Liver (tissue), 8 donors: ENCODE measurements at regions not wholly inside any gene's neighbourhood (a gene's known extent, or its start where the extent isn't known, plus 50 kb on each side); places are given as distances from the start of the nearest gene placed in this dataset.

Experiments
- DNase-seq: peaks from one replicate; pipeline ENCODE4 v3.0.0-alpha.2; 2017; ENCODE audit warnings: low spot score
- H3K27ac ChIP-seq, 2 donors: one replicate each; pipeline ENCODE4 v1.7.0; 2013; ENCODE audit warnings: inconsistent platforms in 2 of 2, low read length in 2 of 2, control low read depth in 1 of 2, low read depth in 1 of 2, mild to moderate bottlenecking in 1 of 2
- H3K27me3 ChIP-seq, 4 donors: one replicate each; pipeline versions ENCODE4 v1.6.1 to v1.7.0; 2013; ENCODE audit warnings: low read length in 3 of 4, inconsistent platforms in 1 of 4, mild to moderate bottlenecking in 1 of 4, moderate library complexity in 1 of 4; ENCODE audit not compliant: control insufficient read depth in 4 of 4, insufficient read depth in 4 of 4
- H3K36me3 ChIP-seq, 4 donors: one replicate each; pipeline versions ENCODE4 v1.6.1 to v1.7.0; 2013; ENCODE audit warnings: low read length in 3 of 4, mild to moderate bottlenecking in 3 of 4, low read depth in 1 of 4, moderate library complexity in 1 of 4; ENCODE audit not compliant: control insufficient read depth in 4 of 4, insufficient read depth in 3 of 4
- H3K4me1 ChIP-seq, 4 donors: one replicate each; pipeline versions ENCODE4 v1.6.1 to v1.7.0; 2013; ENCODE audit warnings: low read length in 3 of 4, mild to moderate bottlenecking in 3 of 4, moderate library complexity in 1 of 4; ENCODE audit not compliant: control insufficient read depth in 4 of 4, insufficient read depth in 4 of 4
- H3K4me3 ChIP-seq, 3 donors: one replicate each; pipeline versions ENCODE4 v1.6.1 to v1.7.0; 2013; ENCODE audit warnings: low read length in 3 of 3, control low read depth in 1 of 3, low read depth in 1 of 3, mild to moderate bottlenecking in 1 of 3
- H3K9ac ChIP-seq, 2 donors: one replicate each; pipeline ENCODE4 v1.7.0; 2013; ENCODE audit warnings: low read length in 2 of 2, mild to moderate bottlenecking in 2 of 2, moderate library complexity in 2 of 2, control low read depth in 1 of 2, low read depth in 1 of 2
- H3K9me3 ChIP-seq, 4 donors: one replicate each; pipeline versions ENCODE4 v1.6.1 to v1.7.0; 2013; ENCODE audit warnings: low read length in 3 of 4; ENCODE audit not compliant: control insufficient read depth in 4 of 4
- EGR1 ChIP-seq, 2 donors: IDR thresholded peaks; 2 replicates each; pipeline ENCODE4 v1.6.1; 2016 to 2018; ENCODE audit warnings: antibody characterized with exemption in 2 of 2, low read depth in 2 of 2
- FOXA1 ChIP-seq: IDR thresholded peaks from 2 replicates; pipeline ENCODE4 v1.6.1; 2016; ENCODE audit warnings: antibody characterized with exemption
- FOXA2 ChIP-seq: IDR thresholded peaks from 2 replicates; pipeline ENCODE4 v1.6.1; 2016; ENCODE audit warnings: antibody characterized with exemption
- GABPA ChIP-seq, 2 donors: IDR thresholded peaks in 1 of 2; conservative IDR thresholded peaks in 1 of 2; 2 replicates each; pipeline ENCODE4 v1.6.1; 2016; ENCODE audit warnings: antibody characterized with exemption in 2 of 2, mild to moderate bottlenecking in 1 of 2, moderate library complexity in 1 of 2
- HNF4A ChIP-seq, 2 donors: conservative IDR thresholded peaks; 2 replicates each; pipeline ENCODE4 v1.6.1; 2016; ENCODE audit warnings: antibody characterized with exemption in 2 of 2, mild to moderate bottlenecking in 2 of 2
- HNF4G ChIP-seq: IDR thresholded peaks from 2 replicates; pipeline ENCODE4 v1.6.1; 2016; ENCODE audit warnings: antibody characterized with exemption
- JUND ChIP-seq, 2 donors: IDR thresholded peaks; 2 replicates each; pipeline ENCODE4 v1.6.1; 2016; ENCODE audit warnings: antibody characterized with exemption in 2 of 2
- NR2F2 ChIP-seq: IDR thresholded peaks from 2 replicates; pipeline ENCODE4 v1.6.1; 2016; ENCODE audit warnings: antibody characterized with exemption
- RAD21 ChIP-seq, 2 donors: IDR thresholded peaks; 2 replicates each; pipeline ENCODE4 v1.6.1; 2016; ENCODE audit warnings: antibody characterized with exemption in 2 of 2, mild to moderate bottlenecking in 2 of 2
- RXRA ChIP-seq, 2 donors: IDR thresholded peaks; 2 replicates each; pipeline ENCODE4 v1.6.1; 2017 to 2018; ENCODE audit warnings: antibody characterized with exemption in 2 of 2, mild to moderate bottlenecking in 1 of 2
- SP1 ChIP-seq: IDR thresholded peaks from 2 replicates; pipeline ENCODE4 v1.6.1; 2018; ENCODE audit warnings: antibody characterized with exemption, mild to moderate bottlenecking
- TAF1 ChIP-seq: conservative IDR thresholded peaks from 2 replicates; pipeline ENCODE4 v1.6.1; 2016; ENCODE audit warnings: antibody characterized with exemption, mild to moderate bottlenecking
- YY1 ChIP-seq: IDR thresholded peaks from 2 replicates; pipeline ENCODE4 v1.6.1; 2016; ENCODE audit warnings: antibody characterized with exemption, mild to moderate bottlenecking
- WGBS: extraction: QIAGEN DNeasy Blood & Tissue Kit; methylation state at CpG from one replicate; pipeline ENCODE4 v1.1.7; 2013; 5-methylcytosine and 5-hydroxymethylcytosine counted together
- TF ChIP-seq, protein P1 (sequence below): IDR thresholded peaks from 2 replicates; pipeline ENCODE4 v1.6.1; 2016; ENCODE audit warnings: antibody characterized with exemption
- TF ChIP-seq, protein P2 (sequence below): IDR thresholded peaks from 2 replicates; pipeline ENCODE4 v1.6.1; 2016; ENCODE audit warnings: antibody characterized with exemption
- TF ChIP-seq, protein P3 (sequence below): IDR thresholded peaks from 2 replicates; pipeline ENCODE4 v1.6.1; 2016; ENCODE audit warnings: antibody characterized with exemption
- TF ChIP-seq, protein P4 (sequence below): IDR thresholded peaks from 2 replicates; pipeline ENCODE4 v1.6.1; 2016; ENCODE audit warnings: antibody characterized with exemption, mild to moderate bottlenecking
- TF ChIP-seq, protein P5 (sequence below): fragments of 150-350 bp; IDR thresholded peaks from 2 replicates; pipeline ENCODE4 v1.5.1; 2017; ENCODE audit warnings: improper control_type of control experiment, low read depth, low read length; ENCODE audit not compliant: missing input control
- donor health status: healthy.
- donor health status: healthy.
- donor health status: healthy.
- donor health status: healthy.
- donor health status: healthy.

DNA sequence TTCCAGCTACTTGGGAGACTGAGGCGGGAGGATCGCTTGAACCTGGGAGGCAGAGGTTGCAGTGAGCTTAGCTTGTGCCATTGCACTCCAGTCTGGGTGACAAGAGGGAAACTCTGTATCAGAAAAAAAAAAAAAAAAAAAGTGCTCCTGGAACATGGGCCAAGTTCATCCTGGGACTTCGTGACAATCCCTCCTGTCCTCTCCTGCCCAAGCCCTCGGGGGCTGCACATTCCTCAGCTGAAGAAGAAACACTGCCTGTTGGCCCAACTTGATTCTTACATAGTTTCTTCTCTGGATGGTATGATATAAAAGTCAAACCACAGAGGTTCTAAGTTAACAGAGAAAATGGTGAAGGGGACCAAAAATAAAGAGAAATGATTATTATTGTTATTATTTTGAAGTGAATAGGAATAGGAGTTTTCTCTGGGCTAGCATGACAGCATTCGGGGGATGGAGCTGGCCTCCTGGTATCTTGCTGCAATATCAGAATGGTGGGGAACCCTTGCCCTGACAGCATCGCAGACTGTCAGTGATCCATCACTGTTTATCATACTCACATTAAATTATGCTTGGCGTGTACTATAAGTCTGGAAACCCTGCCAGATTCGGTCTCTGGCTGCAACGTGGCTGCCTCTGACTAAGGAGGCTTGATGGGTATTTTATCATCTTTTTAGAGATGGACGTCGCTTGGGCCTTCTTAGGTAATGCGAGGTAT lies 113.7 kb upstream of the OXGR1 start:
- 90% methylated on average over 12 of the region's 12 CpGs for WGBS
- DNase-seq, result no peak

DNA sequence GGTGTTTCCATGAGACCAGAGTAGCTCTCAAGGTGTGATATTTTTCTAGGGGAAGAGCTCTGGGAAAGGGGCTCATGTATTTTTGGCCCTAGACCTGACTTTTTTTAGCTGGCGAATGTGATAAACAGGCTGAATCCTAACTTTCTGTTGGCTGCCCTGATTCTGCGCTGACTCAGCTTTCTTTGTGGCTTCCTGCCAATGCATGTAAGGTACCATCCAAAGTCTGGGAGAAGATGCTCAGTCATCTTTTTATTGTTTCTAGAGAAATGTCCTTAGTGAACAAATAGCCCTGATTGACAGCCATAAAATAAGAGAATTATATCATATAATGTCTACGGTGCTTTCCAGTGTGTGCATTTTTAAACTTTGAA lies 113.6 kb upstream of the MBNL2 start:
- WGBS, result 77% methylated on average over 3 of the region's 3 CpGs
- DNase-seq, result no peak
- H3K27ac ChIP-seq, result no peak overlapping the region
- H3K4me1 ChIP-seq, result peaks cover 0 to 9% (median 3%) of the 10 kb centered on the region in 4 donors
- no peak overlapping the region for H3K9ac ChIP-seq
- TF ChIP-seq HNF4G, result no peak
- TF ChIP-seq, protein P1, sequence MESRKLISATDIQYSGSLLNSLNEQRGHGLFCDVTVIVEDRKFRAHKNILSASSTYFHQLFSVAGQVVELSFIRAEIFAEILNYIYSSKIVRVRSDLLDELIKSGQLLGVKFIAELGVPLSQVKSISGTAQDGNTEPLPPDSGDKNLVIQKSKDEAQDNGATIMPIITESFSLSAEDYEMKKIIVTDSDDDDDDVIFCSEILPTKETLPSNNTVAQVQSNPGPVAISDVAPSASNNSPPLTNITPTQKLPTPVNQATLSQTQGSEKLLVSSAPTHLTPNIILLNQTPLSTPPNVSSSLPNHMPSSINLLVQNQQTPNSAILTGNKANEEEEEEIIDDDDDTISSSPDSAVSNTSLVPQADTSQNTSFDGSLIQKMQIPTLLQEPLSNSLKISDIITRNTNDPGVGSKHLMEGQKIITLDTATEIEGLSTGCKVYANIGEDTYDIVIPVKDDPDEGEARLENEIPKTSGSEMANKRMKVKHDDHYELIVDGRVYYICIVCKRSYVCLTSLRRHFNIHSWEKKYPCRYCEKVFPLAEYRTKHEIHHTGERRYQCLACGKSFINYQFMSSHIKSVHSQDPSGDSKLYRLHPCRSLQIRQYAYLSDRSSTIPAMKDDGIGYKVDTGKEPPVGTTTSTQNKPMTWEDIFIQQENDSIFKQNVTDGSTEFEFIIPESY, result no peak
- TF ChIP-seq, protein P2, sequence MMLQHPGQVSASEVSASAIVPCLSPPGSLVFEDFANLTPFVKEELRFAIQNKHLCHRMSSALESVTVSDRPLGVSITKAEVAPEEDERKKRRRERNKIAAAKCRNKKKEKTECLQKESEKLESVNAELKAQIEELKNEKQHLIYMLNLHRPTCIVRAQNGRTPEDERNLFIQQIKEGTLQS, result no peak
- no peak for TF ChIP-seq HNF4A (conservative IDR thresholded peaks at IDR 0.05)
- TF ChIP-seq, protein P3, sequence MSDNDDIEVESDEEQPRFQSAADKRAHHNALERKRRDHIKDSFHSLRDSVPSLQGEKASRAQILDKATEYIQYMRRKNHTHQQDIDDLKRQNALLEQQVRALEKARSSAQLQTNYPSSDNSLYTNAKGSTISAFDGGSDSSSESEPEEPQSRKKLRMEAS, result no peak
- TF ChIP-seq YY1, result no peak
- no peak for TF ChIP-seq NR2F2
- TF ChIP-seq FOXA2, result no peak
- no peak for TF ChIP-seq JUND (IDR thresholded peaks at IDR 0.05)
- no peak for TF ChIP-seq EGR1 (IDR thresholded peaks at IDR 0.05; ENCODE audit: low read depth in 2 of 2)
- TF ChIP-seq GABPA (IDR thresholded peaks at IDR 0.05 in 1 of 2, conservative IDR thresholded peaks at IDR 0.05 in 1 of 2), result no peak
- TF ChIP-seq TAF1, result no peak
- no peak for TF ChIP-seq RAD21 (IDR thresholded peaks at IDR 0.05)
- no peak for TF ChIP-seq SP1
- TF ChIP-seq RXRA (IDR thresholded peaks at IDR 0.05), result no peak
- TF ChIP-seq FOXA1, result no peak
- TF ChIP-seq, protein P4, sequence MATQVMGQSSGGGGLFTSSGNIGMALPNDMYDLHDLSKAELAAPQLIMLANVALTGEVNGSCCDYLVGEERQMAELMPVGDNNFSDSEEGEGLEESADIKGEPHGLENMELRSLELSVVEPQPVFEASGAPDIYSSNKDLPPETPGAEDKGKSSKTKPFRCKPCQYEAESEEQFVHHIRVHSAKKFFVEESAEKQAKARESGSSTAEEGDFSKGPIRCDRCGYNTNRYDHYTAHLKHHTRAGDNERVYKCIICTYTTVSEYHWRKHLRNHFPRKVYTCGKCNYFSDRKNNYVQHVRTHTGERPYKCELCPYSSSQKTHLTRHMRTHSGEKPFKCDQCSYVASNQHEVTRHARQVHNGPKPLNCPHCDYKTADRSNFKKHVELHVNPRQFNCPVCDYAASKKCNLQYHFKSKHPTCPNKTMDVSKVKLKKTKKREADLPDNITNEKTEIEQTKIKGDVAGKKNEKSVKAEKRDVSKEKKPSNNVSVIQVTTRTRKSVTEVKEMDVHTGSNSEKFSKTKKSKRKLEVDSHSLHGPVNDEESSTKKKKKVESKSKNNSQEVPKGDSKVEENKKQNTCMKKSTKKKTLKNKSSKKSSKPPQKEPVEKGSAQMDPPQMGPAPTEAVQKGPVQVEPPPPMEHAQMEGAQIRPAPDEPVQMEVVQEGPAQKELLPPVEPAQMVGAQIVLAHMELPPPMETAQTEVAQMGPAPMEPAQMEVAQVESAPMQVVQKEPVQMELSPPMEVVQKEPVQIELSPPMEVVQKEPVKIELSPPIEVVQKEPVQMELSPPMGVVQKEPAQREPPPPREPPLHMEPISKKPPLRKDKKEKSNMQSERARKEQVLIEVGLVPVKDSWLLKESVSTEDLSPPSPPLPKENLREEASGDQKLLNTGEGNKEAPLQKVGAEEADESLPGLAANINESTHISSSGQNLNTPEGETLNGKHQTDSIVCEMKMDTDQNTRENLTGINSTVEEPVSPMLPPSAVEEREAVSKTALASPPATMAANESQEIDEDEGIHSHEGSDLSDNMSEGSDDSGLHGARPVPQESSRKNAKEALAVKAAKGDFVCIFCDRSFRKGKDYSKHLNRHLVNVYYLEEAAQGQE, result no peak
- TF ChIP-seq, protein P5, sequence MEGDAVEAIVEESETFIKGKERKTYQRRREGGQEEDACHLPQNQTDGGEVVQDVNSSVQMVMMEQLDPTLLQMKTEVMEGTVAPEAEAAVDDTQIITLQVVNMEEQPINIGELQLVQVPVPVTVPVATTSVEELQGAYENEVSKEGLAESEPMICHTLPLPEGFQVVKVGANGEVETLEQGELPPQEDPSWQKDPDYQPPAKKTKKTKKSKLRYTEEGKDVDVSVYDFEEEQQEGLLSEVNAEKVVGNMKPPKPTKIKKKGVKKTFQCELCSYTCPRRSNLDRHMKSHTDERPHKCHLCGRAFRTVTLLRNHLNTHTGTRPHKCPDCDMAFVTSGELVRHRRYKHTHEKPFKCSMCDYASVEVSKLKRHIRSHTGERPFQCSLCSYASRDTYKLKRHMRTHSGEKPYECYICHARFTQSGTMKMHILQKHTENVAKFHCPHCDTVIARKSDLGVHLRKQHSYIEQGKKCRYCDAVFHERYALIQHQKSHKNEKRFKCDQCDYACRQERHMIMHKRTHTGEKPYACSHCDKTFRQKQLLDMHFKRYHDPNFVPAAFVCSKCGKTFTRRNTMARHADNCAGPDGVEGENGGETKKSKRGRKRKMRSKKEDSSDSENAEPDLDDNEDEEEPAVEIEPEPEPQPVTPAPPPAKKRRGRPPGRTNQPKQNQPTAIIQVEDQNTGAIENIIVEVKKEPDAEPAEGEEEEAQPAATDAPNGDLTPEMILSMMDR, result no peak
- H3K9me3 ChIP-seq, result no peaks in the 10 kb centered on the region
- no peaks in the 10 kb centered on the region for H3K27me3 ChIP-seq
- no peak overlapping the region for H3K4me3 ChIP-seq
- H3K36me3 ChIP-seq, result no peaks in the 10 kb centered on the region

More for the DNA sequence above, 113.7 kb upstream of the OXGR1 start:
- no peak overlapping the region for H3K27ac ChIP-seq
- H3K4me1 ChIP-seq, result peaks cover 0 to 9% (median 3%) of the 10 kb centered on the region in 4 donors
- no peak overlapping the region for H3K9ac ChIP-seq
- no peaks in the 10 kb centered on the region for H3K27me3 ChIP-seq
- H3K36me3 ChIP-seq, result no peaks in the 10 kb centered on the region
- H3K9me3 ChIP-seq, result no peaks in the 10 kb centered on the region
- TF ChIP-seq NR2F2, result no peak
- TF ChIP-seq EGR1 (IDR thresholded peaks at IDR 0.05; ENCODE audit: low read depth in 2 of 2), result no peak
- TF ChIP-seq, protein P4, result no peak
- no peak for TF ChIP-seq FOXA1
- TF ChIP-seq HNF4G, result no peak
- no peak for TF ChIP-seq GABPA (IDR thresholded peaks at IDR 0.05 in 1 of 2, conservative IDR thresholded peaks at IDR 0.05 in 1 of 2)
- H3K4me3 ChIP-seq, result no peak overlapping the region
